Myocyte (in vitro differentiated cells): ENCODE measurements at regions not wholly inside any gene's neighbourhood (a gene's known extent, or its start where the extent isn't known, plus 50 kb on each side); places are given as distances from the start of the nearest gene placed in this dataset.
"Not testable (repeated sequence)": the region's sequence is repeated elsewhere in the genome, so short reads cannot be mapped to it uniquely, and the experiment has no call there.

ENCODE experiments used
- DNase-seq: peaks from one replicate; pipeline ENCODE4 v3.0.0-alpha.2; 2012; ENCODE audit warnings: low read depth

DNA sequence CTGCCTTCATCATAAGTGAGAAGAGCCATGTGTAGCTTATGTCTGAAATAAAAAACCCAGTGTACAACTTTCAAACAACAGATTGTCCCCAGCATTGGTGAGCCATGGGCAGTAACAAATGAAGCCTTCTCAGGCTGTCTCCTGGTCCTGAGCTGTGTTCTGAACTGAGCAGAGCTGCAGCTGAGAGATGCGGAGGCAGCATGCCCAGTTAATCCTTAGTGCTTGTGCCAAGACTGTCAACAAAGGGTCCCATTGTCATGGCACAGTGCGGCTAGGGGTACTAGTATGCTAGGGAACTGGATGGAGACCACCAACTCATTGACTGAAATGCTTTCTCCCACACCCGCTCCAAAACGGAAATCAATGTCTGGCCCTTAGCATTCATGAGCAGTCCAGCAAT lies 154.3 kb downstream of the RMST start:
- DNase-seq: no peak

- DNase-seq: no peak
These were observed 166.4 kb downstream of the RMST start for GRCh38 chr12:97628962-97629361.

DNA sequence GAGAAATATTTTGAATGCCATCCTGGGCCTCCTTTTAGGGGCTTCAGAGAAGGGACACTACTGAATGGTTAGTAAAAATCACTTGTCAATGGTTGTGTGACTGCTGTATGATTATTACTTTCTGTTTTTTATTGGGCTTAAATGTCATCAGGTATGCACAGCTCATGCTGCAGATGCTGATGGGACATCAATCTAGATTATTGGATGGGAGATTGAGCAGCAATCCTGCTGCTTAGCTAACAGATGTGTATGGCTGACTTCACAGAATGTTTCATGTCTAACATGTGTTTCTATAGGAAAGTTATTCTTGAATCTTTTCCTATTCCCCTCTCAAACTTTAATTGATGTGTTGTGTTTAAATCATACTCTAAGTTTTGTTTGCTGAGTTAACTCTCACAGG lies 166.8 kb downstream of the RMST start:
- DNase-seq: no peak

DNA sequence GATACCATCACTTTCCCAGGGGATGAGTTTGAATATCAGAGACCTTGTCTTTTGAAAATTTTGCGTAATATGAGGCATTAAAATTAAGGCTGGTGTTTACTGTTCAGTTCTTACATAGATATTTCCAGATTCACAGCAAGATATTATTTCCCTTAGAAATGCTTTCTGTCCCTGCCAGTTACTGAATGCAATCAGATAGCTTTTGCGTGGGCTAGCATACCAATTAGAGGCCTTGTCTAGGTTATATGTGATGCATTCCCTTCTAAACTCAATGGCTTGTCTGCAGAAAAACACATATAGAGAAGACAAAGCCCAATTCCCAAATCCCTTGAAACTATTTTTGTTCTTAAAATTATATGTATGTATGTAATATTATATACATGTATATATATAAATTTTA lies 167.8 kb downstream of the RMST start:
- no peak for DNase-seq

- no peak for DNase-seq
These were observed 168.3 kb downstream of the RMST start for GRCh38 chr12:97630875-97631274.

DNA sequence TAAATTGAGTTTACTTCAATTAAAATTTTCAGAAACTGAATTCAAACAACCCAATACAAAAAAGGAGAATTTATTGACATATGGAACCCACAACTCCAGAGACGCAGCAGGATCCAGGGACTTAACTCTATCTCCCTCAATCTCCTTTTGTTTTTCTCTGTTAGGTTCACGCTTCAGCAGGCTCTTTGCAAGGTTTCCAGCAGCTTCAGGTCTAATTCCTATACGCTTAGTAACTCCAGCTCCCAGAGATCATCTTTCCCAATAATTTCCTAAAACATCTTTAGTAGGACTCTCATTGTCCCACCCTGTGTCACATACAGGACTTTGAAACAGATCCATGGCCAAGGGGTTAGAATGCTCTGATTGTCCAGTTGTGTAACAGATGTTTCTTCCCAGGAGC lies 175.2 kb downstream of the RMST start:
- no peak for DNase-seq

GRCh38 chr12:97638739-97639138 lies 176.1 kb downstream of the RMST start:
- no peak for DNase-seq

- DNase-seq: no peak
These were observed 177.1 kb downstream of the RMST start for GRCh38 chr12:97639702-97640101.

- DNase-seq: no peak
These were observed 178.2 kb downstream of the RMST start for GRCh38 chr12:97640826-97641225.

DNA sequence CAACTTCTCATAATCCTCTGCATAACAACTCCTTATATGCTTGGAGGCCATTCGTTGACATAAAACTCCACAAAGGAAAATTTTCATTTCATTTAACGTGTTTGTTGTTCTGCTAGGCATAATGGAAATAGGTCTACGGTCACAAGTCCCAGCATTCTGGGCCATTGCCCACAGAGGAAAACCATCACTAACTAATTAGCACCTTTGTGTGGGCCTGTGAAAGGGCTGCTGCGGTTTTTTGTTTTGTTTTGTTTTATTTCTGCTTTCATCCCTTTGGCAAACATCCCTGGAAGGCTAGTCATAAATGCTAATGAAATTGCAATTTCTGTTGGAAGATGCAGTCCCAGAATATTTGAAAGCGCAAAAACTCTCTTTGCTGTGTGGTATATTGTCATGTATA lies 180.3 kb downstream of the RMST start:
- no peak for DNase-seq

DNA sequence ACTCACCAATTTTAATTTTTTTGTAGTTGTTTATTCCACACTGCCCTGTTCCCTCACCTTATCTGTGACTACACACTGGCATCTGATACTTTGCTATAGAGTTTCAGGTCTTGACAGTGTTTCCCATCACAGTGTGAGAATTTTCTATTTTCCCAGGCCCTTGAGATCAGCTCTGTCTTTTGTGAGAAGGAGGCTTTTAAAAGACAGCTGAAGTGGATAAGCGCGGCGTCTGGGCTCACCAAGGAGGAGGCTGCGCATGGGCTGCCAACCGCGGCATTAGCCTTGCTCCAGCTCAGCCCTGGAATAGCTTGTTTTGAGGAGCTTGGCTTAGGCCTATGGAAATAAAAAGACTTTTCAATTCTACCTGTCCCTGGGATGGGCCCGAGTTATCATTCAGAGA lies 181.3 kb downstream of the RMST start:
- DNase-seq: no peak

- DNase-seq: no peak
These were observed 183.1 kb downstream of the RMST start for GRCh38 chr12:97645726-97646125.

DNA sequence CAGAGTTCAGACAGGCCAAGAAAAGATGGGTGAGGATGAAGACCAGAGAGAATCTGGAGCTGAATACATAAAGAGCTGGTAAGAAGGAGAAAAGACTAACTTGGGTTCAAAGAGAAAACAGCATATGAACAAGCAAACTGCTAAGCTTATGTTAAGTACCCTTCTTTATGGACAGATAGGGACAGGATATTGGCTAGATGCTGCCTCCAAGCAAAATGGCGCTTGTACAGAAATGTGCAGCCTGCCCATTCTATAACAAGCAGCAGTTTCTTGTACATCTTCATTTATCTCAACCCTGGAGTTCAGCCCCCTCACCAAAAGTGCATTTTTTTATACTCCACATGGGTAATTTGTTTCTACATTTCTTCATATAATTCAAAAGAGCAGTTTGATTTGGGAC lies 184.5 kb downstream of the RMST start:
- DNase-seq: no peak

DNA sequence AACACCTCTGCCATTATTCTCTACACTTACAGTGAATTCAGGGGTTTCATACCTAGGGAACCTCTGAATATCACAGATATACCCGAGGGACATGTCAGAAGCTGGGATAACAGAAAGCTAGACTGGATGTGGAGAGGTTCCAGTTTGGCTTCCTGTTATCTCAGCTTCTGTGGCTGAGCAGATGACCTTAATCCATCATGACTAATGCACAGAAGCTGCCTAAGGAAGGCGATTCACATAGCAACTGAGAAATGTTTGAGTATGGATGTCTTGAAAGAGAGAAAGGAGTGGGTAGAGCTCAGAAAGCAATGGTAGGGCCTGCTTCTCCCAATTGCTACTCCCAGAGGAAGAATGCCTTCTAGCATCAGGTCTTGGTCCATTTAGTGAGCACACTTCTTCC lies 187.6 kb downstream of the RMST start:
- DNase-seq: no peak

- DNase-seq: not testable (repeated sequence)
These were observed 193.9 kb downstream of the RMST start for GRCh38 chr12:97656548-97656947.

DNA sequence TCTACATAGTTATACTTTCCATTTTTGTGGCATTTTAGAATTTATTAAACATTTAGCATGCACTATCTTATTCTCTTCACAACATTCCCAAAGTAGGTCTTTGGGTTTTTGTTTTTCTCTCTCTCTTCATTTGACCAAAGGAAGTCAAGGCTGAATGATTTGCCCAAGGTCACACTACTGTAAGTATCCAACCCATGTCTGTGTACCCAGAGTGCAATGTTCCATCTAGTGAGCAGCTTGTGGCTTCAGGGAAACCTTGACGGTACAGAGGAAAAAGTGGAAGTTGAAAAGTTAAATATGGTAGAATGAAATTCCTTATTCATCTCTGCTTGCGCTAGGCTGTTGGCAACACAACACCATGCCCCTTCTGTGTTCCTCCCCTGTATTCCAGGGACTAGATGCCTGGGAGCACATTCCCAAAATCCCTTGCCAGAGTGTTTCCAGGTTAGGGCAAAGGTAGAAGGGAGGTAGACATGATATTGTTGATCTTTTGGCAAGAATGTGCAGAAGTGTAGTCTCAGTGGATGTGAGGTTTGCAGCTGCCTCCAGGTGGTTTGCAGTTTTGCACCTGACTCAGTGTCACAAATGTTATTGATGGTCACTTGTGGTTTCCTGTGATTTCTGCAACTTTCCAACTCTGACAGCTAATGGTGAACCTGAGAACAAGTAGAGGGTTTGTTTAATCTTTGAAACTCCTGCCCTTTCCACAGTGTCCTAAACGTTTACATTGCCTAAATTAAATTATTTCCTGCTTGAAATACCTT lies 196.7 kb downstream of the RMST start:
- DNase-seq: no peak

DNA sequence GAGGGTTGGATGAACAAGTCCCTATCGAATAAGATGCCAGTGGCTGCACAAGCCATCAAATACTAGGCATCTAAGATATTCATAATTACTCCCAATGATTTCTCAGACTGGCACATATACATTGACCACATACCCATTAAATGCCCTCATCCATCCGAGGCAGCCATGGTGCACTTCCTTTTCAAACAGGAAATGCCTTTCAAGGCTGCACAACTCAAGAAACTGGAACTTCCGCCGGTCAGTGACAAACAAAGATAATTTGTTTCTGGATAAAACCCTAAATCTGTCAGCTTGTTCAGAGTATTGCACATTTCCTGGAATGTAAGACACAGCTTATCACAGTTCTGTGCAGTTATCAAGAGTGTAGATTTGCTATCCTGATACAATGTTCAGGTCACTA lies 203.7 kb downstream of the RMST start:
- no peak for DNase-seq

- DNase-seq: no peak
These were observed 210.3 kb downstream of the RMST start for GRCh38 chr12:97672870-97673269.

DNA sequence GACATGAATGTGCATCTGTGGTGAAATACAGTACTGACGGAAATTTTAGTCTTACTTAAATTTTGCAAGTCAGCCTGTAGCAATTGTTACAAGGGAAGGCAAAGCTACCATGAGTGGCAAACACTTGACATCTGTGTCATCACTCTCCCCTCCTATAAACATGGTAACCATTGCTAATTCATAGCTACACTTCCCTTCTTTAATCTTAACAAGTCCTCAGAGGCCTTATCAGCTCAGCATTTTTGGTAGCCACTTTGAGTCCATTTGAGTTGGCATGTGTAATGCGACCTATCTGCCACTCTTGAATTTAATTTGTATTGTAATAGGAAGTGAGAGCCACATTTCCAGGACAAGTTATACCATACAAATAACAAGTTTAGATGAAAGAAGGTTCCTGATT lies 218.1 kb downstream of the RMST start:
- DNase-seq: no peak

GRCh38 chr12:97681612-97682504 lies 219.3 kb downstream of the RMST start:
- no peak for DNase-seq

DNA sequence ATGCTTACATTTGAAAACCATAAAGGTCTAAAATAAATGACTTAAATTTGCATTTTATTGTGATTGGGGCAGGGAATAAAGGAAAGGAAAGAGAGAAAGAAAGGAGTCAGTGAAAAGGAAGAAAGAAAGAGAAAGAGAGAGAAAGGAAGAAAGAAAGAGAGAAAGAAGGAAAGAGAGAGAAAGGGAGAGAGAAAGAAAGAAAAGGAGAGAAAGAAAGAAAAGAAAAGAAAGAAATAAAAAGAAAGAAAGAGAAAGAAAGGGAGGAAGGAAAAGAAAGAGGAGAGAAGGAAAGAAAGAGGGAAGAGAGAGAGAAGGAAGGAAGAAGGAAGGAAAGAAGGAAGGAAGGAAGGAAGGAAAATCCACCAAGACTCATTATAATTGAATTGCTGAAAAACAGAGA lies 222.8 kb downstream of the RMST start:
- no peak for DNase-seq

GRCh38 chr12:97701901-97702300 lies 239.3 kb downstream of the RMST start:
- DNase-seq: no peak

DNA sequence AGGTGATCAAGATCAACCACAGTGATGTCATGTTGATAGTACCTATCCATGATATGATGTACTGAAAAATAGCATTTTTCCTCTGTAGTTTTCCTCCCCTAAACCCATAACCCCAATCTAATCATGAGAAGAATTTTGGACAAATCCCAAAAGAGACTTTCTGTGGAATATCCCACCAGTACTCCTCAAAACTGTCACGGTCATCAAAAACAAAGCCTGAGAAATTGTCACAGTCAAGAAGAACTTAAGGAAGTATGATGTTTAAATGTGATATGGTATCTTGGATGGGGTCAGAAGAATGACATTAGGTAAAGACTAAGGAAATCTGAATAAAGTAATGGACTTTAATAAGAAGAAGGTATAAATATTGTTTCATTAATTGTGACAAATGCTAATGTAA lies 248.8 kb downstream of the RMST start:
- no peak for DNase-seq
